Gastrocnemius medialis (tissue), 4 donors: ENCODE measurements at regions not wholly inside any gene's neighbourhood (a gene's known extent, or its start where the extent isn't known, plus 50 kb on each side); places are given as distances from the start of the nearest gene placed in this dataset.

Experiments
- POLR2A ChIP-seq, 2 donors: fragments of 450-650 bp; IDR thresholded peaks; one replicate each; pipeline ENCODE4 v1.6.1; 2017; ENCODE audit warnings: antibody characterized with exemption in 2 of 2, mild to moderate bottlenecking in 2 of 2, moderate library complexity in 2 of 2
- TF ChIP-seq, protein P1 (sequence below), 5 experiments: fragments of 450-650 bp in 3 of 5; fragments of 200-600 bp in 2 of 5; sonication (generic) in 2 of 5; IDR thresholded peaks in 4 of 5; conservative IDR thresholded peaks in 1 of 5; 1 replicate in 4 of 5; 2 replicates in 1 of 5; pipeline ENCODE4 v1.5.1; 2016 to 2019; ENCODE audit warnings: antibody characterized with exemption in 5 of 5, mild to moderate bottlenecking in 3 of 5, moderate library complexity in 3 of 5

DNA sequence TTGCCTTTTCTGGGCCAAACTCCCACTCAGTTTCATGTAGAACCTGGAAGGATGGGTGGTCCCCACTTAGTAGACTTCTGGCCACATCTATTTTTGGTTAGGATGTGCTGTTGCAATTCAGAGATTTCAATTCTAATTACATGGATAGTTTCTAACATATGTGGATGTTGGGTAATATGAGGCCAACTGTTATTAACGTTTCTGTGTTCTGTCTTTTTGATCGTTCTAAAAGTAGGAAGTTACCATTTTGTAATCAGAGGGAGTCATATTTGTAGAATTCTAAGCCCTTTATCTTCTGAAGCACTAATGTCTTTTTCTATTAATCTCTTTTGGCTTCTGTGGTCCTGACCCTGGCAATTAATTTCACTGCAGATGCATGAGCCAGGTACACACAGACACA is 141.6 kb upstream of the SPEF2 start:
- TF ChIP-seq, protein P1, sequence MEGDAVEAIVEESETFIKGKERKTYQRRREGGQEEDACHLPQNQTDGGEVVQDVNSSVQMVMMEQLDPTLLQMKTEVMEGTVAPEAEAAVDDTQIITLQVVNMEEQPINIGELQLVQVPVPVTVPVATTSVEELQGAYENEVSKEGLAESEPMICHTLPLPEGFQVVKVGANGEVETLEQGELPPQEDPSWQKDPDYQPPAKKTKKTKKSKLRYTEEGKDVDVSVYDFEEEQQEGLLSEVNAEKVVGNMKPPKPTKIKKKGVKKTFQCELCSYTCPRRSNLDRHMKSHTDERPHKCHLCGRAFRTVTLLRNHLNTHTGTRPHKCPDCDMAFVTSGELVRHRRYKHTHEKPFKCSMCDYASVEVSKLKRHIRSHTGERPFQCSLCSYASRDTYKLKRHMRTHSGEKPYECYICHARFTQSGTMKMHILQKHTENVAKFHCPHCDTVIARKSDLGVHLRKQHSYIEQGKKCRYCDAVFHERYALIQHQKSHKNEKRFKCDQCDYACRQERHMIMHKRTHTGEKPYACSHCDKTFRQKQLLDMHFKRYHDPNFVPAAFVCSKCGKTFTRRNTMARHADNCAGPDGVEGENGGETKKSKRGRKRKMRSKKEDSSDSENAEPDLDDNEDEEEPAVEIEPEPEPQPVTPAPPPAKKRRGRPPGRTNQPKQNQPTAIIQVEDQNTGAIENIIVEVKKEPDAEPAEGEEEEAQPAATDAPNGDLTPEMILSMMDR (IDR thresholded peaks at IDR 0.05 in 4 of 5, conservative IDR thresholded peaks at IDR 0.05 in 1 of 5): no peak
- no peak for TF ChIP-seq POLR2A (IDR thresholded peaks at IDR 0.05)
